ENCODE measurements at regions not wholly inside any gene's neighbourhood (a gene's known extent, or its start where the extent isn't known, plus 50 kb on each side); places are given as distances from the start of the nearest gene placed in this dataset.

DNA sequence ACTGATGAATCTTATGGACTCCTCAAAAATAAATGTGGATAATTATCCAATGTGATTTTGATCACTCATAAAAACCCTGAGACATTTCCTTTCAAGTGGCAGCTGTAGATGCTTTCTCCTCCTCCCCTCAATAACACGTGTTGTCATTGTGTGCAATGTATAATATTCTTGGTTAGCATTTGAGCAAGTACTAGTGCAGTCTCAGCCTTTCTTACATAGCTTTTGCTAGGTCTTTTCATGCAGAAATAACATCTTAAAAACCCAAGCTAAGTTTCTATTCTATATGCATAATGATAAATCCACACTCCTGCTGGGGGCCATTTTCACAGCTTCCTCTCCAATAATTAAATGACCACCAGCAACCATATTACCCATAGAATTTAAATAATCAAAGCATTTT is 1835.2 kb upstream of the NUDT12 start:
- Histone ChIP-seq H4K20me1 (ENCODE audit: control insufficient read depth, insufficient read depth, low read length, poor library complexity, severe bottlenecking) (no peaks in the 10 kb centered on the region), H3K4me3 (ENCODE audit: control extremely low read depth in 1 of 5, extremely low read depth in 1 of 5, insufficient read depth in 1 of 5, low read depth in 2 of 5, low read length in 4 of 5) (no peak overlapping the region), H3K27ac (ENCODE audit: low read length in 2 of 2) (no peak overlapping the region), H2AFZ (ENCODE audit: insufficient read depth, low read depth, low read length, poor library complexity, severe bottlenecking) (no peak overlapping the region), H3K79me2 (ENCODE audit: control insufficient read depth, insufficient read depth, low read length) (no peaks in the 10 kb centered on the region), H3K36me3 (replicated peaks in 1 of 2; ENCODE audit: control extremely low read depth in 1 of 2, control insufficient read depth in 1 of 2, extremely low read depth in 1 of 2, insufficient read depth in 2 of 2, low read length in 1 of 2) (no peaks in the 10 kb centered on the region), H3K9ac (ENCODE audit: low read length) (no peak overlapping the region), H3K27me3 (replicated peaks in 1 of 4; ENCODE audit: control extremely low read depth in 1 of 4, control insufficient read depth in 3 of 4, insufficient read depth in 4 of 4, low read length in 3 of 4) (no peaks in the 10 kb centered on the region), H3K4me2 (replicated peaks; ENCODE audit: low read depth, low read length, poor library complexity, severe bottlenecking) (no peak overlapping the region), H3K9me3 (ENCODE audit: control extremely low read depth in 1 of 3, control insufficient read depth in 2 of 3, insufficient read depth in 1 of 3, low read length in 2 of 3) (peaks cover 0 to 2% (median 1%) of the 10 kb centered on the region in 3 donors), H3K4me1 (ENCODE audit: control insufficient read depth in 2 of 2, insufficient read depth in 2 of 2, low read length in 2 of 2) (no peaks in the 10 kb centered on the region)
- no CpG with 5 or more reads among the region's 1 CpG for WGBS (ENCODE audit: insufficient coverage)
- intact Hi-C loops (cut with micrococcal nuclease): no loop called here
- Mint-ChIP-seq H3K27ac (no peak overlapping the region), H3K4me1 (no peaks in the 10 kb centered on the region), H3K27me3 (no peaks in the 10 kb centered on the region), H3K9me3 (ENCODE audit: insufficient read depth) (no peaks in the 10 kb centered on the region), H3K4me3 (no peak overlapping the region)
- TF ChIP-seq, protein P1, sequence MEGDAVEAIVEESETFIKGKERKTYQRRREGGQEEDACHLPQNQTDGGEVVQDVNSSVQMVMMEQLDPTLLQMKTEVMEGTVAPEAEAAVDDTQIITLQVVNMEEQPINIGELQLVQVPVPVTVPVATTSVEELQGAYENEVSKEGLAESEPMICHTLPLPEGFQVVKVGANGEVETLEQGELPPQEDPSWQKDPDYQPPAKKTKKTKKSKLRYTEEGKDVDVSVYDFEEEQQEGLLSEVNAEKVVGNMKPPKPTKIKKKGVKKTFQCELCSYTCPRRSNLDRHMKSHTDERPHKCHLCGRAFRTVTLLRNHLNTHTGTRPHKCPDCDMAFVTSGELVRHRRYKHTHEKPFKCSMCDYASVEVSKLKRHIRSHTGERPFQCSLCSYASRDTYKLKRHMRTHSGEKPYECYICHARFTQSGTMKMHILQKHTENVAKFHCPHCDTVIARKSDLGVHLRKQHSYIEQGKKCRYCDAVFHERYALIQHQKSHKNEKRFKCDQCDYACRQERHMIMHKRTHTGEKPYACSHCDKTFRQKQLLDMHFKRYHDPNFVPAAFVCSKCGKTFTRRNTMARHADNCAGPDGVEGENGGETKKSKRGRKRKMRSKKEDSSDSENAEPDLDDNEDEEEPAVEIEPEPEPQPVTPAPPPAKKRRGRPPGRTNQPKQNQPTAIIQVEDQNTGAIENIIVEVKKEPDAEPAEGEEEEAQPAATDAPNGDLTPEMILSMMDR (IDR thresholded peaks at IDR 0.05): no peak
- no peak for TF ChIP-seq EZH2 (IDR thresholded peaks at IDR 0.05; ENCODE audit: borderline replicate concordance, insufficient read depth, low read depth, low read length, poor library complexity, severe bottlenecking)
- CTCF ChIA-PET: no interaction called here
- ATAC-seq (ENCODE audit: low read depth) (no peak), DNase-seq (no peak)
- POLR2A ChIA-PET: no interaction called here

DNA sequence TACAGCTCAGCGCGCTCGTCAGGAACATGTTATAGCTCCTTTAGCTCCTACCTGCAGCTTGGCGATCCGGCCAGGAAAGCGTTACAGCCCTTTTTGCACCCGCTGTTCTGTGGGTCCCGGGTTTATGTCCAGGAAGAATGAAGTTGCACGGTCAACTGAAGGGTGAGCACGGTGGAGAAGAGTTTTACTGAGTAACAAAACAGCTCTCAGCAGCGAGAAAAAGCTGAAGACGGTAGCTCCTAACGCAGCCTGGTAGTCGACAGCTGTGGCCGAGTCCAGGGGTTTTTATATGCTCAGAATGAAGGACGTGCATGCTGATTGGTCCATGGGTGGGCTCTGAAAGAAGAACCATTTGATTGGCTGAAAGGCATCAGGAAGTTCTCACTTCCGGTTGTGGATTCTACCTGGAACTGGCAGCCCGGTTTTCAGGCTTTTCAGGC is 1830.1 kb upstream of the NUDT12 start:
- DNase-seq: no peak
- no peaks in the 10 kb centered on the region for H3K9me3 Mint-ChIP-seq (ENCODE audit: insufficient read depth)
- no peaks in the 10 kb centered on the region for H3K4me1 Mint-ChIP-seq
- H3K4me3 Mint-ChIP-seq: no peak overlapping the region
- no peaks in the 10 kb centered on the region for H3K27me3 ChIP-seq (replicated peaks in 1 of 4; ENCODE audit: control extremely low read depth in 1 of 4, control insufficient read depth in 3 of 4, insufficient read depth in 4 of 4, low read length in 3 of 4)
- no peak overlapping the region for H3K4me3 ChIP-seq (ENCODE audit: control extremely low read depth in 1 of 5, extremely low read depth in 1 of 5, insufficient read depth in 1 of 5, low read depth in 2 of 5, low read length in 4 of 5)
- no peaks in the 10 kb centered on the region for H3K27me3 Mint-ChIP-seq
- 96% methylated on average over 18 of the region's 18 CpGs for WGBS (ENCODE audit: insufficient coverage)
- no peaks in the 10 kb centered on the region for H3K79me2 ChIP-seq (ENCODE audit: control insufficient read depth, insufficient read depth, low read length)
- H2AFZ ChIP-seq (ENCODE audit: insufficient read depth, low read depth, low read length, poor library complexity, severe bottlenecking): no peak overlapping the region
- H3K4me2 ChIP-seq (replicated peaks; ENCODE audit: low read depth, low read length, poor library complexity, severe bottlenecking): no peak overlapping the region
- no peak overlapping the region for H3K27ac ChIP-seq (ENCODE audit: low read length in 2 of 2)
- H3K9me3 ChIP-seq (ENCODE audit: control extremely low read depth in 1 of 3, control insufficient read depth in 2 of 3, insufficient read depth in 1 of 3, low read length in 2 of 3): peaks cover 0 to 12% (median 5%) of the 10 kb centered on the region in 3 donors
- no peak overlapping the region for H3K9ac ChIP-seq (ENCODE audit: low read length)
- H3K27ac Mint-ChIP-seq: no peak overlapping the region
- H4K20me1 ChIP-seq (ENCODE audit: control insufficient read depth, insufficient read depth, low read length, poor library complexity, severe bottlenecking): no peaks in the 10 kb centered on the region
- intact Hi-C loops (cut with micrococcal nuclease): no loop called here
- H3K4me1 ChIP-seq (ENCODE audit: control insufficient read depth in 2 of 2, insufficient read depth in 2 of 2, low read length in 2 of 2): no peaks in the 10 kb centered on the region
- no peaks in the 10 kb centered on the region for H3K36me3 ChIP-seq (replicated peaks in 1 of 2; ENCODE audit: control extremely low read depth in 1 of 2, control insufficient read depth in 1 of 2, extremely low read depth in 1 of 2, insufficient read depth in 2 of 2, low read length in 1 of 2)
- TF ChIP-seq, protein P1 (IDR thresholded peaks at IDR 0.05): no peak
- no peak for TF ChIP-seq EZH2 (IDR thresholded peaks at IDR 0.05; ENCODE audit: borderline replicate concordance, insufficient read depth, low read depth, low read length, poor library complexity, severe bottlenecking)
- POLR2A ChIA-PET: no interaction called here
- ATAC-seq (ENCODE audit: low read depth): no peak
- CTCF ChIA-PET: no interaction called here
